ENCODE measurements at regions not wholly inside any gene's neighbourhood (a gene's known extent, or its start where the extent isn't known, plus 50 kb on each side); places are given as distances from the start of the nearest gene placed in this dataset.

DNA sequence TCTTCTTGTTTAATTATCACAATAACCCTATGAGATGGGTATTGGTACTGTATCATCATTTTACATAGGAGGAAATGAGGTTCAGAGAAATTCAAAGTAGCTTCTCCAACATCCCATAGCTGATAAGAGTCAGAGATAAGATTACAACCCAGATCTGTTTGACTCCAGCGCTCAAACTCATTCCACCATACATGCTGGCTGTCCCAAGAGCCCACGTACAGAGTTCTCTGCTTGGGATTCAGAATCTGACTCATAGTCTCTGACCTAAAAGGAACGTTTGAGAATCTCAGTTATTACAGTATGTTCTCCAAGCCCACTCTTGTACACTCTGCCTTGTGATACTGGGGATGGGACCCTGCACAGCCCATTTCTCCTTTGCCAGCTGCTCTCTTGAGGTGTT is 90.2 kb downstream of the TMEM215 start:
- ChIA-PET CTCF (no interaction called here), POLR2A (no interaction called here)
- no TSS peak for BruUV-seq (replicated peaks)
- Histone ChIP-seq H3K27me3 (ENCODE audit: control insufficient read depth, insufficient read depth, low read length) (no peaks in the 10 kb centered on the region), H3K36me3 (ENCODE audit: control insufficient read depth, insufficient read depth, low read length) (no peaks in the 10 kb centered on the region), H3K9me3 (ENCODE audit: control insufficient read depth, insufficient read depth, low read depth, low read length) (no peaks in the 10 kb centered on the region), H3K4me3 (ENCODE audit: low read depth in 2 of 2, low read length in 2 of 2) (no peak overlapping the region), H3K27ac (ENCODE audit: low read length) (no peak overlapping the region), H3K4me1 (ENCODE audit: control insufficient read depth, insufficient read depth, low read length) (no peaks in the 10 kb centered on the region)
- TF ChIP-seq TCF7L2 (IDR thresholded peaks at IDR 0.05; ENCODE audit: low read depth, low read length) (no peak), POLR2AphosphoS5 (IDR thresholded peaks at IDR 0.05; ENCODE audit: low read depth, low read length) (no peak), SIN3A (IDR thresholded peaks at IDR 0.05; ENCODE audit: borderline replicate concordance, insufficient read depth, low read depth, low read length) (no peak)
- TF ChIP-seq, protein P1, sequence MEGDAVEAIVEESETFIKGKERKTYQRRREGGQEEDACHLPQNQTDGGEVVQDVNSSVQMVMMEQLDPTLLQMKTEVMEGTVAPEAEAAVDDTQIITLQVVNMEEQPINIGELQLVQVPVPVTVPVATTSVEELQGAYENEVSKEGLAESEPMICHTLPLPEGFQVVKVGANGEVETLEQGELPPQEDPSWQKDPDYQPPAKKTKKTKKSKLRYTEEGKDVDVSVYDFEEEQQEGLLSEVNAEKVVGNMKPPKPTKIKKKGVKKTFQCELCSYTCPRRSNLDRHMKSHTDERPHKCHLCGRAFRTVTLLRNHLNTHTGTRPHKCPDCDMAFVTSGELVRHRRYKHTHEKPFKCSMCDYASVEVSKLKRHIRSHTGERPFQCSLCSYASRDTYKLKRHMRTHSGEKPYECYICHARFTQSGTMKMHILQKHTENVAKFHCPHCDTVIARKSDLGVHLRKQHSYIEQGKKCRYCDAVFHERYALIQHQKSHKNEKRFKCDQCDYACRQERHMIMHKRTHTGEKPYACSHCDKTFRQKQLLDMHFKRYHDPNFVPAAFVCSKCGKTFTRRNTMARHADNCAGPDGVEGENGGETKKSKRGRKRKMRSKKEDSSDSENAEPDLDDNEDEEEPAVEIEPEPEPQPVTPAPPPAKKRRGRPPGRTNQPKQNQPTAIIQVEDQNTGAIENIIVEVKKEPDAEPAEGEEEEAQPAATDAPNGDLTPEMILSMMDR (IDR thresholded peaks at IDR 0.05) = no peak
- TF ChIP-seq, protein P2, sequence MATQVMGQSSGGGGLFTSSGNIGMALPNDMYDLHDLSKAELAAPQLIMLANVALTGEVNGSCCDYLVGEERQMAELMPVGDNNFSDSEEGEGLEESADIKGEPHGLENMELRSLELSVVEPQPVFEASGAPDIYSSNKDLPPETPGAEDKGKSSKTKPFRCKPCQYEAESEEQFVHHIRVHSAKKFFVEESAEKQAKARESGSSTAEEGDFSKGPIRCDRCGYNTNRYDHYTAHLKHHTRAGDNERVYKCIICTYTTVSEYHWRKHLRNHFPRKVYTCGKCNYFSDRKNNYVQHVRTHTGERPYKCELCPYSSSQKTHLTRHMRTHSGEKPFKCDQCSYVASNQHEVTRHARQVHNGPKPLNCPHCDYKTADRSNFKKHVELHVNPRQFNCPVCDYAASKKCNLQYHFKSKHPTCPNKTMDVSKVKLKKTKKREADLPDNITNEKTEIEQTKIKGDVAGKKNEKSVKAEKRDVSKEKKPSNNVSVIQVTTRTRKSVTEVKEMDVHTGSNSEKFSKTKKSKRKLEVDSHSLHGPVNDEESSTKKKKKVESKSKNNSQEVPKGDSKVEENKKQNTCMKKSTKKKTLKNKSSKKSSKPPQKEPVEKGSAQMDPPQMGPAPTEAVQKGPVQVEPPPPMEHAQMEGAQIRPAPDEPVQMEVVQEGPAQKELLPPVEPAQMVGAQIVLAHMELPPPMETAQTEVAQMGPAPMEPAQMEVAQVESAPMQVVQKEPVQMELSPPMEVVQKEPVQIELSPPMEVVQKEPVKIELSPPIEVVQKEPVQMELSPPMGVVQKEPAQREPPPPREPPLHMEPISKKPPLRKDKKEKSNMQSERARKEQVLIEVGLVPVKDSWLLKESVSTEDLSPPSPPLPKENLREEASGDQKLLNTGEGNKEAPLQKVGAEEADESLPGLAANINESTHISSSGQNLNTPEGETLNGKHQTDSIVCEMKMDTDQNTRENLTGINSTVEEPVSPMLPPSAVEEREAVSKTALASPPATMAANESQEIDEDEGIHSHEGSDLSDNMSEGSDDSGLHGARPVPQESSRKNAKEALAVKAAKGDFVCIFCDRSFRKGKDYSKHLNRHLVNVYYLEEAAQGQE (IDR thresholded peaks at IDR 0.05; ENCODE audit: insufficient read depth in 1 of 2, low read depth in 2 of 2, low read length in 1 of 2) = no peak
- ATAC-seq (no peak), DNase-seq (ENCODE audit: low read depth, low spot score) (no peak)
- intact Hi-C loops (cut with micrococcal nuclease; ENCODE audit: unreplicated experiment) (loop anchor here (10.0 kb wide), 1 partner anchor 499 kb away; no protein-coding TSS in a partner anchor), in situ Hi-C loops (cut with HindIII; ENCODE audit: low pct_unique_long_range_greater_than_20kb, low sequenced_read_pairs) (no loop called here)

DNA sequence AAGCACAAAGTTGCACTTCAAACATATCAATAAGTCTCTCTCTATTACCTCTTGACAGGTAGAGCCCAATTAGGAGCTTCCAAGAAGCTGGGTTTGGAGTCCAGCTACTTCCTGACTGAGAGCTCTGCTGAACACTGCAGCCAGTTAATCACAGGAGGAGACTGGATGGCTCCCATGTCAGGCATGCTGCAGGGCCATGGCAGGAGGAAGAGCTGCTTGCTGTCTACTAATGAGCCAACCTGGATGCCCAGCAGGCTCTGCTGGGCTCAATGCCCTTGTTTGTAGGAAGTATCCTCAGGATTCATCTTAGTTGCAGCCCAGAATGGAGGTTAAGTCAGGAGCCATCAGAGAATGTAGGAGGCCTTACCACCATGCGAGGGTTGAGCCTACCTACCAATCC is 91.9 kb downstream of the TMEM215 start:
- no peak overlapping the region for H3K27ac ChIP-seq (ENCODE audit: low read length)
- BruUV-seq (replicated peaks) = no TSS peak

More for the DNA sequence above, 91.9 kb downstream of the TMEM215 start:
- TF ChIP-seq SIN3A (IDR thresholded peaks at IDR 0.05; ENCODE audit: borderline replicate concordance, insufficient read depth, low read depth, low read length) (no peak), POLR2AphosphoS5 (IDR thresholded peaks at IDR 0.05; ENCODE audit: low read depth, low read length) (no peak), TCF7L2 (IDR thresholded peaks at IDR 0.05; ENCODE audit: low read depth, low read length) (no peak)
- TF ChIP-seq, protein P2 (IDR thresholded peaks at IDR 0.05; ENCODE audit: insufficient read depth in 1 of 2, low read depth in 2 of 2, low read length in 1 of 2) = no peak
- TF ChIP-seq, protein P1 (IDR thresholded peaks at IDR 0.05) = no peak
- no peaks in the 10 kb centered on the region for H3K27me3 ChIP-seq (ENCODE audit: control insufficient read depth, insufficient read depth, low read length)
- intact Hi-C loops (cut with micrococcal nuclease; ENCODE audit: unreplicated experiment) = loop anchor here (10.0 kb wide), 1 partner anchor 500 kb away; no protein-coding TSS in a partner anchor
- in situ Hi-C loops (cut with HindIII; ENCODE audit: low pct_unique_long_range_greater_than_20kb, low sequenced_read_pairs) = no loop called here
- ChIA-PET CTCF (no interaction called here), POLR2A (no interaction called here)
- no peak for ATAC-seq
- DNase-seq (ENCODE audit: low read depth, low spot score) = no peak
- no peaks in the 10 kb centered on the region for H3K36me3 ChIP-seq (ENCODE audit: control insufficient read depth, insufficient read depth, low read length)
- H3K4me1 ChIP-seq (ENCODE audit: control insufficient read depth, insufficient read depth, low read length) = no peaks in the 10 kb centered on the region
- no peaks in the 10 kb centered on the region for H3K9me3 ChIP-seq (ENCODE audit: control insufficient read depth, insufficient read depth, low read depth, low read length)
- H3K4me3 ChIP-seq (ENCODE audit: low read depth in 2 of 2, low read length in 2 of 2) = no peak overlapping the region

Data from Panc1 (cell line).